AG10803 (cell line): ENCODE measurements at regions not wholly inside any gene's neighbourhood (a gene's known extent, or its start where the extent isn't known, plus 50 kb on each side); places are given as distances from the start of the nearest gene placed in this dataset.

Experiments used
- DNase-seq: peaks from one replicate; pipeline ENCODE4 v3.0.0; 2010; ENCODE audit warnings: low read depth
- H3K4me3 ChIP-seq: 2 replicates; pipeline ENCODE4 v1.5.1; 2011; ENCODE audit warnings: mild to moderate bottlenecking, low read length, control low read depth
- TF ChIP-seq, protein P1 (sequence below): conservative IDR thresholded peaks from 2 replicates; pipeline ENCODE4 v1.5.1; 2011; ENCODE audit warnings: mild to moderate bottlenecking, low read length, control low read depth, inconsistent platforms

- DNase-seq, result no peak
- H3K4me3 ChIP-seq, result no peak overlapping the region
- TF ChIP-seq, protein P1, sequence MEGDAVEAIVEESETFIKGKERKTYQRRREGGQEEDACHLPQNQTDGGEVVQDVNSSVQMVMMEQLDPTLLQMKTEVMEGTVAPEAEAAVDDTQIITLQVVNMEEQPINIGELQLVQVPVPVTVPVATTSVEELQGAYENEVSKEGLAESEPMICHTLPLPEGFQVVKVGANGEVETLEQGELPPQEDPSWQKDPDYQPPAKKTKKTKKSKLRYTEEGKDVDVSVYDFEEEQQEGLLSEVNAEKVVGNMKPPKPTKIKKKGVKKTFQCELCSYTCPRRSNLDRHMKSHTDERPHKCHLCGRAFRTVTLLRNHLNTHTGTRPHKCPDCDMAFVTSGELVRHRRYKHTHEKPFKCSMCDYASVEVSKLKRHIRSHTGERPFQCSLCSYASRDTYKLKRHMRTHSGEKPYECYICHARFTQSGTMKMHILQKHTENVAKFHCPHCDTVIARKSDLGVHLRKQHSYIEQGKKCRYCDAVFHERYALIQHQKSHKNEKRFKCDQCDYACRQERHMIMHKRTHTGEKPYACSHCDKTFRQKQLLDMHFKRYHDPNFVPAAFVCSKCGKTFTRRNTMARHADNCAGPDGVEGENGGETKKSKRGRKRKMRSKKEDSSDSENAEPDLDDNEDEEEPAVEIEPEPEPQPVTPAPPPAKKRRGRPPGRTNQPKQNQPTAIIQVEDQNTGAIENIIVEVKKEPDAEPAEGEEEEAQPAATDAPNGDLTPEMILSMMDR, result no peak
These were observed 119.9 kb upstream of the MPPED2 start for GRCh38 chr11:30705913-30706675.

- no peak for DNase-seq
- H3K4me3 ChIP-seq, result no peak overlapping the region
- TF ChIP-seq, protein P1, result no peak
These were observed 112.3 kb upstream of the MPPED2 start for GRCh38 chr11:30698425-30698824.

- TF ChIP-seq, protein P1, result no peak
- H3K4me3 ChIP-seq, result no peak overlapping the region
- no peak for DNase-seq
These were observed 110.9 kb upstream of the MPPED2 start for GRCh38 chr11:30697032-30697431.

GRCh38 chr11:30684772-30685171 is 98.6 kb upstream of the MPPED2 start:
- no peak for DNase-seq
- TF ChIP-seq, protein P1, result no peak
- no peak overlapping the region for H3K4me3 ChIP-seq

- H3K4me3 ChIP-seq, result no peak overlapping the region
- DNase-seq, result peak; percentile 1
- TF ChIP-seq, protein P1, result no peak
These were observed 97.0 kb upstream of the MPPED2 start for GRCh38 chr11:30683176-30683575.

GRCh38 chr11:30666817-30667216 is 80.7 kb upstream of the MPPED2 start:
- TF ChIP-seq, protein P1, result no peak
- H3K4me3 ChIP-seq, result no peak overlapping the region
- DNase-seq, result no peak

DNA sequence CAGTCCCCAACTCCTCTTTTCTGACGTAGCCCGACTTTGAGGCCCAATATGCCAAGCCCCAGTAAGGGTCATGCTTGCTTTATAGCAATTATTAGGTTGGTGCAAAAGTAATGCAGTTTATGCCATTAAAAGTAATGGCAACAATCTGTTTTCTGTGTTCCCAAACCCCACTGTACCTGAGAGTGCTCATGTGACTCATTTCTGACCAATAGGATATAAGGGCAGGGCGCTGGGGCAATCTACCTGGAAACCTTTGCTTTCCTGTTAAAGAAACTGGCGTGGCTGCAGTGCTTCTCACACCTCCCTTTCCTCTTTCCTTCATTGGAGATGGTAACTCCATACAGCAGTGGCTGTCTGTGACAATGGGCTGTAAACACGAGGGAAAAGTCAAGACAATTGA is 78.9 kb upstream of the MPPED2 start:
- no peak overlapping the region for H3K4me3 ChIP-seq
- DNase-seq, result no peak
- TF ChIP-seq, protein P1, result no peak
